ENCODE measurements at regions not wholly inside any gene's neighbourhood (a gene's known extent, or its start where the extent isn't known, plus 50 kb on each side); places are given as distances from the start of the nearest gene placed in this dataset.
"Not testable (repeated sequence)": the region's sequence is repeated elsewhere in the genome, so short reads cannot be mapped to it uniquely, and the experiment has no call there.

DNA sequence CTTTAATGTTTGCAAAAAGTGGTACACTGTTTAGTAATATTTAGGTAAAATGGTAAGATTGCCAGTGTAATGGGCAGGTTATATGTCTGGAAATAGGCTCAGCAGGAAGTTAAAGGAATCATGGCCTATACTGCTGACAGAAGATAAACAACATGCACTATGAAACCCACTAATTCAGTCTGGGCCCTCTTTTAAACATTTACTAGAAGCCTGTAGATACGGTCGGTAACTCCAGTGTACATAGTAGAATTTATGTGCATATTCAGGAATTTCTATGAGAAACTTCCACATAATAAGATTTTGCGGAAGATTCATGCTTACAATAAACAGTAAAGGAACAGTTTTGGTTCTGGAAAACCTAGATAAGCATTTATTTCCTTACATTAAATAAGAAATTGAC is 1896.9 kb downstream of the KHDRBS2 start:
- H3K4me1 Mint-ChIP-seq; H3K36me3 Mint-ChIP-seq (ENCODE audit: low read depth): not testable (repeated sequence)

DNA sequence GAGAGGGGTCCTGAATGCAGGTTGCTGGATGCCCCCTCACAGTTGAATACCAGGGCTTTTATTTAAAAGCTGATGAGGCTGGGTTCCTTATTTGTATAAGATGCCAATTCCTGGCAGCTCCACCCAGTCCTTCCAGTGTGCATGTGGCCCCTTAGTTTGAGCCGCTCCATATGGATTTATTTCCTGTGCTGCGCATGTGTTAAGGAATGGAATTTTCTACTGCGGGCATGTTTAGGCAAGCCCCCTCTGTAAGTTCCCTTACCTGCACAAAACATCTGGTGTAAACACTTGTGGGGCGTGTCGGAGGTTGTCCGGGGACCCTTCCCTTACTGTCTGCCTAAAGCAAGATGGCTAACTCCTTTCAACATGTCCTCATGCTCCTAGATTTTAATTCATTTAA is 1901.4 kb downstream of the KHDRBS2 start:
- not testable (repeated sequence) for H3K27me3 Mint-ChIP-seq (ENCODE audit: low read depth); DNase-seq (ENCODE audit: low read depth, low spot score); H3K4me1 Mint-ChIP-seq; H3K36me3 Mint-ChIP-seq (ENCODE audit: low read depth); H3K9me3 Mint-ChIP-seq; H3K4me3 Mint-ChIP-seq; H3K27ac Mint-ChIP-seq (ENCODE audit: unreplicated experiment)

More for the DNA sequence above, 1896.9 kb downstream of the KHDRBS2 start:
- DNase-seq (ENCODE audit: low read depth, low spot score); H3K27me3 Mint-ChIP-seq (ENCODE audit: low read depth); H3K27ac Mint-ChIP-seq (ENCODE audit: unreplicated experiment); H3K9me3 Mint-ChIP-seq; H3K4me3 Mint-ChIP-seq: not testable (repeated sequence)

DNA sequence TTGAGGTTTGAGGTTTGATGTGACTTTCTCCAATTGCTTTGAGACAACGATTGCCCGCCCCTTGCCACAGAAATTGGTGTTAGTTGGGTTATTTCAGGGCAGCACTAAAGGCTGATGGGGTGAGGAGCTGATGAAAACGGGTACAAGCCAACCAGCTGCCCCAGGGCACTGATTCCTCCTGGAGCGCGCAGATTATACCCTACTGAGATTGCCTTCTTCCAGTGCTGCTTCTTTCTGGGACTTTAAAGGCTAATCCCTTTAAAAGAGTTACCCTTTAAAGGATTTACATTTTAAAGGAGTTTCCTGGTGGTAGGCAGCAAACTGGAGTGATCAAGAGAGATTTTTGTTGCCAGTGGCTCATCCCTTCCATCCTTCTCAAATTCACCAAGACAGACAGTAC is 1903.3 kb downstream of the KHDRBS2 start:
- not testable (repeated sequence) for H3K36me3 Mint-ChIP-seq (ENCODE audit: low read depth); H3K9me3 Mint-ChIP-seq; H3K4me3 Mint-ChIP-seq; H3K27ac Mint-ChIP-seq (ENCODE audit: unreplicated experiment); DNase-seq (ENCODE audit: low read depth, low spot score); H3K27me3 Mint-ChIP-seq (ENCODE audit: low read depth); H3K4me1 Mint-ChIP-seq

DNA sequence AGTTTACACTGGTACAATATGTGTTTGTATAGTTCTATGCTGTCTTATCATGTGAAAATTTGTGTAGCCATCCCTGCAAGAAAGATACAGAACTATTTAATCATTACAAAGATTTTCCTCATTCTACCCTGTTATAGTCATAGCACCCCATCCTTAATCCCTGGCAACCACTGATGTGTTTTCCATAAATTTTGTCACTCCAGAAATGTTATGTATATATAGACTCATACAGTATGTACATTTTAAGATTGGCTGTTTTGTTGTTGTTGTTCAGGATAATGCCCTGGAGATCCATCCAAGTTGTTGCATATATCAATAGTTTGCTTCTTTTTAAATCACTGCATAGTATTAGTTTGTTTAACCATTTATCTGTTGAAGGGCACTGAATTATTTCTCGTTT is 1911.9 kb downstream of the KHDRBS2 start:
- not testable (repeated sequence) for H3K4me1 Mint-ChIP-seq, H3K4me3 Mint-ChIP-seq

DNA sequence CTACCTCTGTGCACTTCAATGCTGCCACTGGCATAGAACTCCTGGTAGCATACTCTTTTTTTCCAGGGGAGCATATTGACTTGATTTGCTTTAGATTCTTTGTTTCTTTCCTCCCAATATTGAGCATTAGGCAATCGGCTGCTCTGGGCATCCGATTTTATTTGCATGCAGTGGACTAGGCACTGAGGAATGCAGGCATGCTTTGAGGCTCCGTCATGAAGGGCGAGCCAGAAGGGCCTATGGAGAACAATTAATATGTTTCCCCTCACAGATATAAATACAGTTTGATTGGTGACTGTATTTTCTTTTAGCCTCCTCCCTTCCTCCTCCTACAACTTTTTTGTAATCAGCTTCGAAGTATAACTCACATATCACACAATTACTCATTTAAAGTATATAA is 1918.2 kb downstream of the KHDRBS2 start:
- not testable (repeated sequence) for H3K4me1 Mint-ChIP-seq; H3K27me3 Mint-ChIP-seq (ENCODE audit: low read depth); DNase-seq (ENCODE audit: low read depth, low spot score); H3K4me3 Mint-ChIP-seq; H3K36me3 Mint-ChIP-seq (ENCODE audit: low read depth); H3K27ac Mint-ChIP-seq (ENCODE audit: unreplicated experiment); H3K9me3 Mint-ChIP-seq

More for the DNA sequence above, 1911.9 kb downstream of the KHDRBS2 start:
- not testable (repeated sequence) for H3K27ac Mint-ChIP-seq (ENCODE audit: unreplicated experiment); H3K9me3 Mint-ChIP-seq; H3K36me3 Mint-ChIP-seq (ENCODE audit: low read depth); DNase-seq (ENCODE audit: low read depth, low spot score); H3K27me3 Mint-ChIP-seq (ENCODE audit: low read depth)

DNA sequence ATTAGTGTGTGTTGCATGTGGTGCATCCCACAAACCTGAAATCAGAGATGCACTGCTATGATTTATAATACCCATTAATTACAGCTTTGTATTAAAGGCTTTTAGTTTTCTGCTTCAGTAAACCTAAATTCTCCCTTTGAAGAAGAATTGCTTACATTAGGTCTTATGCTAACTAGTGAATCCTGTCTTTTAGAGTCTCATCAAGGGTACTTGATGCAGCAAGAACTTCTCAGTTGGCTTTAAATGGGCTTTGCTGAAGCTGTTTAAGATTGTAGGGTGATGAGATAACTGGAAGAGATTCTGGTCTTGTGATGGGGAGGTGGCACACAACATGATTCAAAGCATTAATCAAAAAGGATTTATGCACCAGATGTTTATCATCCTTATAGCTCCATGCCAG is 1920.1 kb downstream of the KHDRBS2 start:
- H3K27me3 Mint-ChIP-seq (ENCODE audit: low read depth); H3K27ac Mint-ChIP-seq (ENCODE audit: unreplicated experiment); H3K4me3 Mint-ChIP-seq; H3K4me1 Mint-ChIP-seq; H3K36me3 Mint-ChIP-seq (ENCODE audit: low read depth); DNase-seq (ENCODE audit: low read depth, low spot score); H3K9me3 Mint-ChIP-seq: not testable (repeated sequence)

DNA sequence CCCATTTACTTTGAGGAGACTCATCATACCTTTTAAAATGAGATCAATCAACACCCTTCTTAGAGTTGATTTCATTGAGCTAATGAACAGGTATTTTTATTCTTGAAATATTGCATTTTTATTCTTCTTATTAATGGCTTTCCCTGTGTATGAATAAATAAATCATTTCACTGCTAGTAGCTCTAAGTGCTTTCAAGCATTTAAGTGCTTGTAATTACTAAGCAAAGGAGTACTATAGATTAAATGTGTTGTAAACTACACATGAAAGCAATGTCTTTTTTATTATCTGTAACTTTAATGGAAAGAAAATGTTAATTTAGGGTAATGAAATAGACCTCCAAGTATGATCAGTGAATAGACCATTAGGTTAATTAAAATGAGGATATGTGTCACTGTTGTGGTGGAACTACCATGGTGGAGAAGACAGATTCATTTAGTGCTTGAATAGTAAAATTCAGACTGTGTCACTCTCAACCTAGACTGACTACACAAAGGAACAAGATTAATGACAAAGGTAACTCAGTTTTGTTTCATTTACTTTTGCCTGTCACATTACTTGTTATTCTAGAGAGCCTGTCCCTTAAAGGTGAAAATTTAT is 1943.5 kb downstream of the KHDRBS2 start:
- not testable (repeated sequence) for DNase-seq (ENCODE audit: low read depth, low spot score); H3K27ac Mint-ChIP-seq (ENCODE audit: unreplicated experiment); H3K9me3 Mint-ChIP-seq; H3K36me3 Mint-ChIP-seq (ENCODE audit: low read depth); H3K27me3 Mint-ChIP-seq (ENCODE audit: low read depth); H3K4me3 Mint-ChIP-seq; H3K4me1 Mint-ChIP-seq

DNA sequence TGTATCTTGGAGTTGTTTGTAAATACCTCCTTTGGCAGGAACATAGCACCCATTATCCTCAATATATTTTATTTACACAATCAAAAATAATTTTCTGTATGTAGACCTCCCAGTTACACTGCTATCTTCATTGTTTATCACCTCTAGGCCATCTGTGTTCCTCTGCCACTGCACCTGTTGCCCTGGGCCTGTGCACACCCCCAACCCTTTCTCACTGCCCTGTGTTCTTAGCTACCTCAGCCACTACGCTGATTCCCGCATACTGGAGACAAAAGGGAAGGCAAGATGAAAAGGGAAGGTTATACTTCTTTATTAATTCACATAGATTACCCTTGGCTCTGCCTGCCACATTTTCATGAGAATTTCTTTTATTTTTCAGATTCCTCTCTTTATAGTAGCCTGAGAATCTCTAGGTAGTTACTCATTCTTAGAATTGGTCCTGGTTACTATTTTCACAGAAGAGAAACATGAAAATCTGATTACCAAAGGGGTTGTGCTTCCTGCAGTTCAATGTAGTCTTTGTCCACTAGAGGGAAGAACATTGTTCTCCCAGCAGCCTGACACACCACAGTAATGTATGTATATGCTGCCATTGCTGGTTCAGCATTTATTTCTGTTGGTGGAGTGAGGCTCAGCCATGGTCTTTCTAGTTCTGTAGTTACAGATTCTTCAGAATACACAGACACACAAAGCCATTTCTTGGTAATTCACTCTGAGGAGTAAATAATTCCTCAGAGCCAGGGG is 1947.5 kb downstream of the KHDRBS2 start:
- H3K9me3 Mint-ChIP-seq; H3K4me3 Mint-ChIP-seq; H3K27me3 Mint-ChIP-seq (ENCODE audit: low read depth); H3K27ac Mint-ChIP-seq (ENCODE audit: unreplicated experiment); H3K4me1 Mint-ChIP-seq; H3K36me3 Mint-ChIP-seq (ENCODE audit: low read depth); DNase-seq (ENCODE audit: low read depth, low spot score): not testable (repeated sequence)
- TF ChIP-seq, protein P1, sequence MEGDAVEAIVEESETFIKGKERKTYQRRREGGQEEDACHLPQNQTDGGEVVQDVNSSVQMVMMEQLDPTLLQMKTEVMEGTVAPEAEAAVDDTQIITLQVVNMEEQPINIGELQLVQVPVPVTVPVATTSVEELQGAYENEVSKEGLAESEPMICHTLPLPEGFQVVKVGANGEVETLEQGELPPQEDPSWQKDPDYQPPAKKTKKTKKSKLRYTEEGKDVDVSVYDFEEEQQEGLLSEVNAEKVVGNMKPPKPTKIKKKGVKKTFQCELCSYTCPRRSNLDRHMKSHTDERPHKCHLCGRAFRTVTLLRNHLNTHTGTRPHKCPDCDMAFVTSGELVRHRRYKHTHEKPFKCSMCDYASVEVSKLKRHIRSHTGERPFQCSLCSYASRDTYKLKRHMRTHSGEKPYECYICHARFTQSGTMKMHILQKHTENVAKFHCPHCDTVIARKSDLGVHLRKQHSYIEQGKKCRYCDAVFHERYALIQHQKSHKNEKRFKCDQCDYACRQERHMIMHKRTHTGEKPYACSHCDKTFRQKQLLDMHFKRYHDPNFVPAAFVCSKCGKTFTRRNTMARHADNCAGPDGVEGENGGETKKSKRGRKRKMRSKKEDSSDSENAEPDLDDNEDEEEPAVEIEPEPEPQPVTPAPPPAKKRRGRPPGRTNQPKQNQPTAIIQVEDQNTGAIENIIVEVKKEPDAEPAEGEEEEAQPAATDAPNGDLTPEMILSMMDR (conservative IDR thresholded peaks at IDR 0.05): peak; percentile 53

DNA sequence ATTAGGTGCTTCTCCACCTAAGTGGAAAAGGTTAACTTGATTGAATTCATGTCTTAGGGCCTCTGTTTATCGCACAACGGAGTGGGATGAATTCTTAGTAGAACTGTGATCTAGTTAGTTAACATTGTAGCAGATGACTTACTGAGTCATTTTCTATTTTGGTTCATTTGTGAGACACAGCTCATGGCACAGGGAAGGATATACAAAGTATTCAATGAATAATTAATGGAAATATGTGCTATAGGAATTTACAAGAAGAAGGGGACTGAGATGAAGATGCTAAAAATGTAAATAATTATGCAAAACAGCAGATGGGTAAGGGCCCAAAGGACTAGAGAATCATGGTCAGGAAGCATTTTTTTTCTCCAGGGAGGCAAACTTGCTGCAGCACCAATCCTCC is 1950.9 kb downstream of the KHDRBS2 start:
- H3K27me3 Mint-ChIP-seq (ENCODE audit: low read depth); H3K27ac Mint-ChIP-seq (ENCODE audit: unreplicated experiment); H3K4me1 Mint-ChIP-seq; H3K36me3 Mint-ChIP-seq (ENCODE audit: low read depth); H3K4me3 Mint-ChIP-seq; DNase-seq (ENCODE audit: low read depth, low spot score); H3K9me3 Mint-ChIP-seq: not testable (repeated sequence)

DNA sequence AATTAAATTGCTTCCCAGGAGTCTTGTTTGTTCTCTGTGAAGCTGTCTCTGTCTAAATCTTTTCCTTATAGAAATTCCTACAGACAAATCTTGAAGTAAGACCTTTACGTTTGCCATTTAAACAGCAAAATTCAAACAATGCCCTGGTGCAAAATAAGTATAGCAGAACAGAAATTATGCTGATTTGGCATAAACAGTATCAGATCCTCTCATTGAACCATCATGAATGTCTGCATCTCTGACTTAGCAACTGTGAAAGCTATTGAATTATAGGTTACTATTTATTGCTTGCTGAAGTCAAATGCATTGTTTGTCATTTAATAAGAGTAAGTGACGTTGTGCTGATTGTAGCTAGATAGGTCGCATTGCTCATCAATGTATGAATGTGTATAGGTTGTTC is 1952.3 kb downstream of the KHDRBS2 start:
- H3K27ac Mint-ChIP-seq (ENCODE audit: unreplicated experiment); H3K27me3 Mint-ChIP-seq (ENCODE audit: low read depth); H3K4me1 Mint-ChIP-seq; H3K9me3 Mint-ChIP-seq; H3K36me3 Mint-ChIP-seq (ENCODE audit: low read depth); DNase-seq (ENCODE audit: low read depth, low spot score); H3K4me3 Mint-ChIP-seq: not testable (repeated sequence)

DNA sequence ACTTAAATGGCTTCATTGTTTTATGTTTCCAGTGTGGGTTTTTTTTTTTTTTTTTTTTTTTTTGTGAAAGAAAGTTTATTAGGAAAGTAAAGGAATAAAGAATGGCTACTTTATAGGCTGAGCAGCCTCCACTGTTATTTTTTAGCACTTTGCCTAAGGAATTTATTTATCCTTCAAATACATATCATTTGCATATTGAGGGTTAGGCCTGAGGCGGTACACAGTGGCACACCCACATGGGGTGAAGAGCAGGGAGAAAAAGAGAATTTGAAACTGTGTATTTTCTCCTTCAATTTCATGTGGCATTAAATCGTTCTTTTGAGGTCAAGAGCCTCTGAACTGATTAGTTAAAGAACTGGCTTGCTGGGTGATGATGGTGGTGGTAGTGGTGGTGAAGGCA is 1977.1 kb downstream of the KHDRBS2 start:
- not testable (repeated sequence) for H3K9me3 Mint-ChIP-seq; DNase-seq (ENCODE audit: low read depth, low spot score); H3K4me3 Mint-ChIP-seq; H3K27ac Mint-ChIP-seq (ENCODE audit: unreplicated experiment); H3K27me3 Mint-ChIP-seq (ENCODE audit: low read depth); H3K36me3 Mint-ChIP-seq (ENCODE audit: low read depth); H3K4me1 Mint-ChIP-seq
